Cardiac fibroblast (primary cell): ENCODE measurements at regions not wholly inside any gene's neighbourhood (a gene's known extent, or its start where the extent isn't known, plus 50 kb on each side); places are given as distances from the start of the nearest gene placed in this dataset.
A peak's percentile ranks its signal among the peaks of the same experiment; 100 is the strongest.

Experiments
- DNase-seq, 2 donors: peaks; one replicate each; pipeline versions ENCODE4 v3.0.0 to v3.0.0-alpha.2; 2010; ENCODE audit warnings: low read depth in 2 of 2
- H3K4me3 ChIP-seq, 2 donors: replicated peaks in 1 of 2; 1 replicate in 1 of 2; 2 replicates in 1 of 2; pipeline ENCODE4 v1.5.1; 2011; ENCODE audit warnings: low read depth in 2 of 2, low read length in 2 of 2, mild to moderate bottlenecking in 2 of 2, moderate library complexity in 1 of 2
- CTCF ChIP-seq: IDR thresholded peaks from one replicate; pipeline ENCODE4 v1.5.1; 2011; ENCODE audit warnings: low read depth, mild to moderate bottlenecking, low read length, inconsistent platforms

GRCh38 chr17:37830151-37830993, 85.5 kb upstream of the HNF1B start:
- DNase-seq, result no peak
- no peak overlapping the region for H3K4me3 ChIP-seq
- no peak for TF ChIP-seq CTCF

GRCh38 chr17:37829592-37830123, 84.8 kb upstream of the HNF1B start:
- H3K4me3 ChIP-seq, result no peak overlapping the region
- DNase-seq, result no peak
- TF ChIP-seq CTCF, result no peak

- H3K4me3 ChIP-seq, result no peak overlapping the region
- peak in 1 of 2 donors; percentile 36 for DNase-seq
- no peak for TF ChIP-seq CTCF
These were observed 83.8 kb upstream of the HNF1B start for GRCh38 chr17:37828651-37829124.

- DNase-seq, result no peak
- no peak for TF ChIP-seq CTCF
- no peak overlapping the region for H3K4me3 ChIP-seq
These were observed 83.2 kb upstream of the HNF1B start for GRCh38 chr17:37827905-37828650.

- no peak for TF ChIP-seq CTCF
- no peak overlapping the region for H3K4me3 ChIP-seq
- DNase-seq, result no peak
These were observed 81.9 kb upstream of the HNF1B start for GRCh38 chr17:37826497-37827430.

- DNase-seq, result no peak
- no peak overlapping the region for H3K4me3 ChIP-seq
- no peak for TF ChIP-seq CTCF
These were observed 81.0 kb upstream of the HNF1B start for GRCh38 chr17:37825851-37826250.
